ENCODE measurements at regions not wholly inside any gene's neighbourhood (a gene's known extent, or its start where the extent isn't known, plus 50 kb on each side); places are given as distances from the start of the nearest gene placed in this dataset.

- no peak overlapping the region for H4K91ac ChIP-seq (ENCODE audit: insufficient read depth, low read depth, low read length)
- no peaks in the 10 kb centered on the region for H3K9me3 ChIP-seq (ENCODE audit: control insufficient read depth, insufficient read depth, low read length)
- no peak overlapping the region for H3K4me3 ChIP-seq (ENCODE audit: insufficient read depth, low read depth, low read length)
- no peak for DNase-seq
- no peak overlapping the region for H3K4me2 ChIP-seq (ENCODE audit: low read depth, low read length)
- H3K27ac ChIP-seq (ENCODE audit: insufficient read depth, low read length): no peak overlapping the region
- H3K56ac ChIP-seq (ENCODE audit: extremely low read depth, insufficient read depth, low read length): no peak overlapping the region
- no peak overlapping the region for H2AFZ ChIP-seq (replicated peaks; ENCODE audit: low read length, poor library complexity)
- H2BK120ac ChIP-seq (ENCODE audit: low read depth, low read length): no peak overlapping the region
- no TSS peak for BruUV-seq (replicated peaks)
- in situ Hi-C loops (cut with MboI; ENCODE audit: low sequenced_read_pairs) (no loop called here), dilution Hi-C loops (cut with HindIII; ENCODE audit: low sequenced_read_pairs, unreplicated experiment) (no loop called here), intact Hi-C loops (cut with micrococcal nuclease) (no loop called here)
- 33% methylated on average over 1 of the region's 2 CpGs; no CpG with 5 or more reads in 1 of the 2 experiments for WGBS, 2 experiments (ENCODE audit: extremely low coverage in 2 of 2, insufficient read length in 1 of 2)
- H2AK5ac ChIP-seq (ENCODE audit: low read depth, low read length): no peak overlapping the region
- no peaks in the 10 kb centered on the region for H4K20me1 ChIP-seq (ENCODE audit: insufficient read depth, low read length)
- H3K18ac ChIP-seq (ENCODE audit: low read depth, low read length): no peak overlapping the region
- no peak overlapping the region for H3K23ac ChIP-seq (ENCODE audit: low read depth, low read length)
- 0 out of 2 replicates have a peak, but pooled peaks cover 2% of the 10 kb centered on the region for H3K27me3 ChIP-seq (ENCODE audit: control insufficient read depth, insufficient read depth, low read length)
- H4K8ac ChIP-seq (ENCODE audit: low read depth in 2 of 2, low read length in 2 of 2): no peak overlapping the region
- no peak overlapping the region for H2AK9ac ChIP-seq (replicated peaks; ENCODE audit: low read depth, low read length, poor library complexity)
- ChIA-PET CTCF (no interaction called here), POLR2A (ENCODE audit: unreplicated experiment) (no interaction called here)
- H4K5ac ChIP-seq (ENCODE audit: low read depth, low read length): no peak overlapping the region
- no peaks in the 10 kb centered on the region for H3K36me3 ChIP-seq (ENCODE audit: control insufficient read depth, insufficient read depth, low read length)
- H3K14ac ChIP-seq (replicated peaks; ENCODE audit: low read depth, low read length): no peak overlapping the region
- H3K4me1 ChIP-seq (ENCODE audit: control insufficient read depth, insufficient read depth, low read length): no peaks in the 10 kb centered on the region
- no peaks in the 10 kb centered on the region for H3K79me1 ChIP-seq (ENCODE audit: low read depth in 1 of 2, low read length in 2 of 2)
- no peak overlapping the region for H2BK20ac ChIP-seq (ENCODE audit: low read depth, low read length)
- no peak overlapping the region for H3K9ac ChIP-seq (ENCODE audit: low read depth, low read length)
- H3K9me1 ChIP-seq (ENCODE audit: insufficient read depth, low read length): no peaks in the 10 kb centered on the region
- H2BK15ac ChIP-seq (ENCODE audit: low read depth, low read length): no peak overlapping the region
- H2BK5ac ChIP-seq (ENCODE audit: low read depth, low read length, poor library complexity, severe bottlenecking): no peak overlapping the region
- TF ChIP-seq NFE2L2 (IDR thresholded peaks at IDR 0.05; ENCODE audit: low read depth, low read length): no peak
- no peak for TF ChIP-seq CEBPB (IDR thresholded peaks at IDR 0.05; ENCODE audit: low read depth, low read length)
- TF ChIP-seq BHLHE40 (IDR thresholded peaks at IDR 0.05; ENCODE audit: low read depth, low read length): no peak
- no peak for TF ChIP-seq RFX5 (IDR thresholded peaks at IDR 0.05; ENCODE audit: low read depth, low read length)
- TF ChIP-seq SMC3 (IDR thresholded peaks at IDR 0.05; ENCODE audit: low read depth, low read length): no peak
- TF ChIP-seq MAFK (IDR thresholded peaks at IDR 0.05; ENCODE audit: low read depth, low read length): no peak
- TF ChIP-seq USF2 (IDR thresholded peaks at IDR 0.05; ENCODE audit: low read depth, low read length): no peak
- TF ChIP-seq, protein P1, sequence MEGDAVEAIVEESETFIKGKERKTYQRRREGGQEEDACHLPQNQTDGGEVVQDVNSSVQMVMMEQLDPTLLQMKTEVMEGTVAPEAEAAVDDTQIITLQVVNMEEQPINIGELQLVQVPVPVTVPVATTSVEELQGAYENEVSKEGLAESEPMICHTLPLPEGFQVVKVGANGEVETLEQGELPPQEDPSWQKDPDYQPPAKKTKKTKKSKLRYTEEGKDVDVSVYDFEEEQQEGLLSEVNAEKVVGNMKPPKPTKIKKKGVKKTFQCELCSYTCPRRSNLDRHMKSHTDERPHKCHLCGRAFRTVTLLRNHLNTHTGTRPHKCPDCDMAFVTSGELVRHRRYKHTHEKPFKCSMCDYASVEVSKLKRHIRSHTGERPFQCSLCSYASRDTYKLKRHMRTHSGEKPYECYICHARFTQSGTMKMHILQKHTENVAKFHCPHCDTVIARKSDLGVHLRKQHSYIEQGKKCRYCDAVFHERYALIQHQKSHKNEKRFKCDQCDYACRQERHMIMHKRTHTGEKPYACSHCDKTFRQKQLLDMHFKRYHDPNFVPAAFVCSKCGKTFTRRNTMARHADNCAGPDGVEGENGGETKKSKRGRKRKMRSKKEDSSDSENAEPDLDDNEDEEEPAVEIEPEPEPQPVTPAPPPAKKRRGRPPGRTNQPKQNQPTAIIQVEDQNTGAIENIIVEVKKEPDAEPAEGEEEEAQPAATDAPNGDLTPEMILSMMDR (conservative IDR thresholded peaks at IDR 0.05; ENCODE audit: low read depth, low read length): no peak
- TF ChIP-seq, protein P2, sequence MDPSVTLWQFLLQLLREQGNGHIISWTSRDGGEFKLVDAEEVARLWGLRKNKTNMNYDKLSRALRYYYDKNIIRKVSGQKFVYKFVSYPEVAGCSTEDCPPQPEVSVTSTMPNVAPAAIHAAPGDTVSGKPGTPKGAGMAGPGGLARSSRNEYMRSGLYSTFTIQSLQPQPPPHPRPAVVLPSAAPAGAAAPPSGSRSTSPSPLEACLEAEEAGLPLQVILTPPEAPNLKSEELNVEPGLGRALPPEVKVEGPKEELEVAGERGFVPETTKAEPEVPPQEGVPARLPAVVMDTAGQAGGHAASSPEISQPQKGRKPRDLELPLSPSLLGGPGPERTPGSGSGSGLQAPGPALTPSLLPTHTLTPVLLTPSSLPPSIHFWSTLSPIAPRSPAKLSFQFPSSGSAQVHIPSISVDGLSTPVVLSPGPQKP (IDR thresholded peaks at IDR 0.05; ENCODE audit: borderline replicate concordance, low read depth, low read length): no peak
- no peak for TF ChIP-seq RCOR1 (IDR thresholded peaks at IDR 0.05; ENCODE audit: insufficient replicate concordance, low read length)
- ATAC-seq (ENCODE audit: low read depth): no peak
- H3K4ac ChIP-seq (ENCODE audit: low read depth, low read length): no peak overlapping the region
These were observed 311.5 kb upstream of the PDE4D start for GRCh38 chr5:60205071-60205470.
